HPDE6-E6E7 (cell line): ENCODE measurements at regions not wholly inside any gene's neighbourhood (a gene's known extent, or its start where the extent isn't known, plus 50 kb on each side); places are given as distances from the start of the nearest gene placed in this dataset.
"Not testable (repeated sequence)": the region's sequence is repeated elsewhere in the genome, so short reads cannot be mapped to it uniquely, and the experiment has no call there.

Source experiments
- DNase-seq: peaks from one replicate; pipeline ENCODE4 v3.0.0; 2011; ENCODE audit warnings: missing footprints; ENCODE audit errors: extremely low spot score

- no peak for DNase-seq
Measured at GRCh38 chr5:122668552-122668951, 106.3 kb upstream of the SNX2 start.

- not testable (repeated sequence) for DNase-seq
Measured at GRCh38 chr5:122669709-122670108, 105.2 kb upstream of the SNX2 start.

GRCh38 chr5:122673343-122673742 lies 101.5 kb upstream of the SNX2 start:
- DNase-seq = no peak

GRCh38 chr5:122674385-122674784 lies 100.5 kb upstream of the SNX2 start:
- DNase-seq = no peak

GRCh38 chr5:122680623-122681350 lies 94.1 kb upstream of the SNX2 start:
- DNase-seq = no peak

GRCh38 chr5:122683631-122684030 lies 91.2 kb upstream of the SNX2 start:
- DNase-seq = no peak

- no peak for DNase-seq
Measured at GRCh38 chr5:122690266-122690665, 84.6 kb upstream of the SNX2 start.

- no peak for DNase-seq
Measured at GRCh38 chr5:122691931-122692330, 82.9 kb upstream of the SNX2 start.

- DNase-seq = no peak
Measured at GRCh38 chr5:122693963-122694362, 80.9 kb upstream of the SNX2 start.

GRCh38 chr5:122694884-122695283 lies 80.0 kb upstream of the SNX2 start:
- no peak for DNase-seq

GRCh38 chr5:122696735-122697134 lies 78.1 kb upstream of the SNX2 start:
- not testable (repeated sequence) for DNase-seq

- DNase-seq = no peak
Measured at GRCh38 chr5:122697191-122697590, 77.7 kb upstream of the SNX2 start.

- no peak for DNase-seq
Measured at GRCh38 chr5:122699201-122699600, 75.7 kb upstream of the SNX2 start.

- DNase-seq = no peak
Measured at GRCh38 chr5:122701640-122702523, 73.0 kb upstream of the SNX2 start.

GRCh38 chr5:122702524-122702875 lies 72.4 kb upstream of the SNX2 start:
- no peak for DNase-seq

GRCh38 chr5:122703203-122703602 lies 71.7 kb upstream of the SNX2 start:
- DNase-seq = no peak

GRCh38 chr5:122704247-122705036 lies 70.4 kb upstream of the SNX2 start:
- no peak for DNase-seq

GRCh38 chr5:122705851-122706250 lies 69.0 kb upstream of the SNX2 start:
- no peak for DNase-seq

- DNase-seq = no peak
Measured at GRCh38 chr5:122707796-122708195, 67.1 kb upstream of the SNX2 start.

GRCh38 chr5:122713041-122713440 lies 61.8 kb upstream of the SNX2 start:
- no peak for DNase-seq

GRCh38 chr5:122715095-122715494 lies 59.8 kb upstream of the SNX2 start:
- DNase-seq = no peak

- no peak for DNase-seq
Measured at GRCh38 chr5:122718611-122719010, 56.3 kb upstream of the SNX2 start.
